ENCODE measurements at regions not wholly inside any gene's neighbourhood (a gene's known extent, or its start where the extent isn't known, plus 50 kb on each side); places are given as distances from the start of the nearest gene placed in this dataset.

DNA sequence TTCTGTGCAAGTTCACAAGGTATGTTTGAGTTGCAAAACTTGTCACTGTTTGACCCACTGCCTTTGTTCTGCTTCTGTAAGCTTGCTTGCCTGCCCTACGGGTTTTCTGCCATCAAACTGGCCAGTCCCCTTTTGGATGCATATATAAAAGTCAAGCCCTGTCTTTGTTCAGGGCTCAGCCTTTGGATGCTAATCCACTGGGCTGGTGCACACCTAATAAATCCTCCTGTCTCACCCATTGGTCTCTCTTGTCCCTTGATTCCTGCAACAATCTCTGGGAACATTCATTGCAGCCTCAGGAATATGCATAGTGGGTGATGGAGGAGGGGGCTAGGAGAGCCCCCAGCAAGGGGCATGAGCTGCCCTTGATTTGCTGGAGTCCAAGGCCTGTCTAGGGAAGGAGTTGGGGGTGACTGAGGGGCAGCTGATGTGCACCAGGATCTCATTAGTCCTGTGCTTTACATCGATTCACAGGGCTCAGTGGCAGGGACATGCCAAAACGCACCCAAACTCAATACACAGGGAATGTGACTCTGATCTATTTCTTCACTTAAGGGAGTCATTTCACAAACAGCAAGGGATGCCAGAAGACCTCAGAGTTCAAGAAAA lies 225.4 kb upstream of the NLRP1 start:
- TF ChIP-seq, protein P1, sequence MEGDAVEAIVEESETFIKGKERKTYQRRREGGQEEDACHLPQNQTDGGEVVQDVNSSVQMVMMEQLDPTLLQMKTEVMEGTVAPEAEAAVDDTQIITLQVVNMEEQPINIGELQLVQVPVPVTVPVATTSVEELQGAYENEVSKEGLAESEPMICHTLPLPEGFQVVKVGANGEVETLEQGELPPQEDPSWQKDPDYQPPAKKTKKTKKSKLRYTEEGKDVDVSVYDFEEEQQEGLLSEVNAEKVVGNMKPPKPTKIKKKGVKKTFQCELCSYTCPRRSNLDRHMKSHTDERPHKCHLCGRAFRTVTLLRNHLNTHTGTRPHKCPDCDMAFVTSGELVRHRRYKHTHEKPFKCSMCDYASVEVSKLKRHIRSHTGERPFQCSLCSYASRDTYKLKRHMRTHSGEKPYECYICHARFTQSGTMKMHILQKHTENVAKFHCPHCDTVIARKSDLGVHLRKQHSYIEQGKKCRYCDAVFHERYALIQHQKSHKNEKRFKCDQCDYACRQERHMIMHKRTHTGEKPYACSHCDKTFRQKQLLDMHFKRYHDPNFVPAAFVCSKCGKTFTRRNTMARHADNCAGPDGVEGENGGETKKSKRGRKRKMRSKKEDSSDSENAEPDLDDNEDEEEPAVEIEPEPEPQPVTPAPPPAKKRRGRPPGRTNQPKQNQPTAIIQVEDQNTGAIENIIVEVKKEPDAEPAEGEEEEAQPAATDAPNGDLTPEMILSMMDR (IDR thresholded peaks at IDR 0.05; ENCODE audit: low read length): no peak
- TF ChIP-seq EZH2 (optimal IDR thresholded peaks at IDR 0.05; ENCODE audit: low read depth, low read length): no peak
- no peak for TF ChIP-seq EZH2phosphoT487 (IDR thresholded peaks at IDR 0.05; ENCODE audit: low read length)
